Hepatocyte (in vitro differentiated cells): ENCODE measurements at regions not wholly inside any gene's neighbourhood (a gene's known extent, or its start where the extent isn't known, plus 50 kb on each side); places are given as distances from the start of the nearest gene placed in this dataset.

Source experiments
- EZH2phosphoT487 ChIP-seq: fragments of 200-600 bp; sonication (generic); IDR thresholded peaks from one replicate; pipeline ENCODE4 v1.6.1; 2018; ENCODE audit warnings: antibody characterized with exemption, mild to moderate bottlenecking, low read depth, moderate library complexity; ENCODE audit not compliant: unreplicated experiment, severe bottlenecking
- TF ChIP-seq, protein P1 (sequence below): fragments of 200-600 bp; sonication (generic); IDR thresholded peaks from 2 replicates; pipeline ENCODE4 v1.5.1; 2016; ENCODE audit warnings: antibody characterized with exemption, mild to moderate bottlenecking; ENCODE audit not compliant: poor library complexity

- TF ChIP-seq, protein P1, sequence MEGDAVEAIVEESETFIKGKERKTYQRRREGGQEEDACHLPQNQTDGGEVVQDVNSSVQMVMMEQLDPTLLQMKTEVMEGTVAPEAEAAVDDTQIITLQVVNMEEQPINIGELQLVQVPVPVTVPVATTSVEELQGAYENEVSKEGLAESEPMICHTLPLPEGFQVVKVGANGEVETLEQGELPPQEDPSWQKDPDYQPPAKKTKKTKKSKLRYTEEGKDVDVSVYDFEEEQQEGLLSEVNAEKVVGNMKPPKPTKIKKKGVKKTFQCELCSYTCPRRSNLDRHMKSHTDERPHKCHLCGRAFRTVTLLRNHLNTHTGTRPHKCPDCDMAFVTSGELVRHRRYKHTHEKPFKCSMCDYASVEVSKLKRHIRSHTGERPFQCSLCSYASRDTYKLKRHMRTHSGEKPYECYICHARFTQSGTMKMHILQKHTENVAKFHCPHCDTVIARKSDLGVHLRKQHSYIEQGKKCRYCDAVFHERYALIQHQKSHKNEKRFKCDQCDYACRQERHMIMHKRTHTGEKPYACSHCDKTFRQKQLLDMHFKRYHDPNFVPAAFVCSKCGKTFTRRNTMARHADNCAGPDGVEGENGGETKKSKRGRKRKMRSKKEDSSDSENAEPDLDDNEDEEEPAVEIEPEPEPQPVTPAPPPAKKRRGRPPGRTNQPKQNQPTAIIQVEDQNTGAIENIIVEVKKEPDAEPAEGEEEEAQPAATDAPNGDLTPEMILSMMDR: no peak
- no peak for TF ChIP-seq EZH2phosphoT487
Observed at GRCh38 chr5:52065182-52065581, 681.9 kb downstream of the ISL1 start.
